RKO (cell line): ENCODE measurements at regions not wholly inside any gene's neighbourhood (a gene's known extent, or its start where the extent isn't known, plus 50 kb on each side); places are given as distances from the start of the nearest gene placed in this dataset.

Source experiments
- DNase-seq: peaks from one replicate; pipeline ENCODE4 v3.0.0-alpha.2; 2016; ENCODE audit warnings: low spot score

- DNase-seq: no peak
These were observed 443.8 kb downstream of the GATA3 start for GRCh38 chr10:8498290-8498689.

DNA sequence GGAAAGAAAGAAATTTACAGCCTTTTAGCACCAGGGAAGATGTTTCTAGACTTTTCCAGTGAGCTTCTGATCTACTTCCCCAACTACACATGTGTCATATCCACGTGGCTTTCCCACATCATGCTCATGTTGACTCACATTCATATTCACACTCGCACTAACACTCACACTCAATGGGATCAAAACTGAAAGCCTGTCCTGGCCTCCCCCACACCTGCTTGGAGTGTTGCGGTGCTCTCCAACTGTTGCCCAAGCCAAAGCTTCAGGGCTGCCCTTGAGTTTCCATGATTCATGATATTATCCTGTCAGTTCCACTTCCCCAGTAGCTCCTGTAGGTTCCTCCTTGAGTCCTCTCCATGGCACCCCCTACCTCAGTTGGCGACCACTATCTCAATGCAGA lies 444.4 kb downstream of the GATA3 start:
- DNase-seq: peak; percentile 51

- DNase-seq: no peak
These were observed 444.8 kb downstream of the GATA3 start for GRCh38 chr10:8499312-8499711.

DNA sequence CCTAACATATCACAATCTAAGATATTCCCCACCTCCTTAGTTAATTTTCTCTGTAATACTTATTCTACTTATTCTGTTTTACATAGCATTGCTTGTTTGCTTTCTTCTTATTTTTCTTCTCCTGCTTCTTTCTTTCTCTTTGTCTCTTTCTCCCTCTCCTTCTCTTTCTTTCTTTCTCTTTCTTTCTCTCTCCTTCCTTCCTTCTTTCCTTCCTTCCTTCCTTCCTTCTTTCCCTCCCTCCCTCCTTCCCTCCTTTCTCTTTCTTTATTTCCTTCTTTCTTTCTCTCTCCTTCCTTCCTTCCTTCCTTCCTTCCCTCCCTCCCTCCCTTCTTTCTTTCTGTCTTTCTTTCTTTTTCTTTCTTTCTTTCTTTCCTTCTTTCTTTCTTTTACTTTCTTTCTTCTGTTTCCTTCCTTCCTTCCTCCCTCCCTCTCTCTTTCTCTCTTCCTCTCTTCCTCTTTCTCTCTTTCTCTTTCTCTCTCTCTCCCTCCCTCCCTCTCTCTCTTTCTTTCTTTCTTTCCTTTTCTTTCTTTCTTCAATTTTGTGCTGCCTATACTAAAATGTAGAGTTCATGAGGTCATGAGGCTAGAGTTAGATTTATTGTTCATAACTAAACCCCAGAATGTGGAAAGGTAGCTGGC lies 445.4 kb downstream of the GATA3 start:
- DNase-seq: no peak

DNA sequence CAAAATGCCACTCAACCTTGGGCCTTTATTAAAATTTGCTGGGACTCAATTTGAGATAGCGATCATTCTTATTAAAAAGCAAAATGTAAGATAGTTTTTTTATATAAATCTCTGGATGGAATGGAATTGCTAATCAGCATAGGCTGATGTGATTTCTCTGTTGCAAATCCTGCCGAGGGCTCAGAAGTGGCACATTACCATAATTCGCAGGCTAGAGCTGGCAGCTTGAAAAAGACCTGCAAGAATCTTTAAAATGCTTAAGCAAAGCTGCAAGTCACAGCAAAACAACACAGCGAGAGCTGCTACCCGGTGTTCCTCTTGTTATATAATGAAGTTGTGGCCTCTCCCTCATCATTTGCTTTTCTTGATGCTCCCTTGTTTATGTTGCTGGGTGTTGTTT lies 448.1 kb downstream of the GATA3 start:
- no peak for DNase-seq

DNA sequence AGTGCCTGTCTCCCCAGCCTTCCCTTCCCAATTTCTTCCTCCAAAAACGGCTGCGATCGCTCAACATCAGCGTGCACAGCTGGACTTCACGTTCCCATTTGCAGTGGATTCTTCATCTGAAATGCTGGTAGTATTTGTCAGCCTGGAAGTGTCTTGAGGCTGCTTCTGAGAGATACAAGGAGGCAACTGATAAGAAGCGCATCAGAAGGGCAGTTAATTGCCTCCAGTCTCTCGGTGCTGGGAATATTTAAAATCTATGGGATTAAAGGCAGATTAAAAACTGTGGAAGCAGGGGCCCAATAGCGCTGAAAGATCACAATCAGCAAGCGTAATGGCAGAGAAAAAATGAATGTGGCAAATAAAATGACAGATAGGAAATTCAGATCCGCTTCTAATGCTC lies 450.0 kb downstream of the GATA3 start:
- no peak for DNase-seq

DNA sequence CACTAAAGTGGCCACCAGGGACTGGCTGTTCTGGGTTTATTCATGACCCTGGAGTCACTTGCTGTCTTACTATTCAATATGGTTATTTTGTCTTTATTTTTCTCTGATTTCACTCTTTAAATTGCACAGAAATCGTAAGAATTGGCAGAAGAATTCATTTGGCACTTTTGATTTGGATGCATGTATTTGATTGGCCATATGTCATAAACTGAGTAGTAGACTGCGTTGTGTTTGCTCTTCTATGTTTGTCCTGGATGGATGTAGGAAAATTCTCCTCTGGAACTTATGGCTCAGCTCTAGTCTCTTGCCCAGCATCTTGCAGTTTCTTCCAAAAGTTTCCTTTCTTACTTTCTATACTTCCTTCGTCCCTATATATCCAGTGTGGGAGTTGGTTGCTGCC lies 452.7 kb downstream of the GATA3 start:
- DNase-seq: no peak

DNA sequence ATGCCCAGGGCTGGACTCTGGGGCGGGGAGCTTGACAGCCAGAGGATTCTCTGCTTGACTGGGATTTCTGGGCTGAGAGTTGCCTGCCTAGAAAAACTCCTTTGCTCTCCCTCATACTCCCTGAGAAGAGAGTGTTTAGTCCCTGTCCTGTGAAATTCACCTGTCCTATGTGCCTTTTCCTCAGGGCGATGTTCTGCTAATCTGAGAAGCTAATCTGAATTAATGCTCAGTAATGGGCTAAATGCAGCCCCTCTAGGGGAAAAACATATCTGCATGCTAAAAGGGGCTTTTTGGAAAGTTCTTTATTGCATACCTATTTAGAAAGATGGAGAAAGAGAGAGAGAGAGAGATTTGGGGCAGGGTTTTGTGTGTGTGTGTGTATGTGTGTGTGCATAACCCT lies 454.4 kb downstream of the GATA3 start:
- no peak for DNase-seq

DNA sequence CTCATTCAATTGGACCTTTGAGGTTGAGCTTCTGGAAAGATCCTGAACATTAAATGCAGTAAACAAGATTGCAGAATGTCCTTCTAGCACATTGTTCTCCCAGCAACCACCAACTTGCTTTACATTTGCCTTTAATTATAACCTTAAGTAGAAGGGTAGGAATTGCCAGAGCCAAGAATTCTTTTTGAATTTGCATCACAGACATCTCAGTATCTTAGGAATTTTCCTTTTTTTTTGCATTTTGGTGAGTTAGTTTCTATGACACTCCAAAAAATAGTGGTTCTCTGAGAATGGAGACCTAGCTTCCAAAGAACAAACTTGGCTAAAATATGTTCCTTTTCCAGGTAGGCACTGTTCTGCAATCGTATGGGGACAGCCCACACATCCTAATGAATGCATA lies 456.0 kb downstream of the GATA3 start:
- DNase-seq: no peak

DNA sequence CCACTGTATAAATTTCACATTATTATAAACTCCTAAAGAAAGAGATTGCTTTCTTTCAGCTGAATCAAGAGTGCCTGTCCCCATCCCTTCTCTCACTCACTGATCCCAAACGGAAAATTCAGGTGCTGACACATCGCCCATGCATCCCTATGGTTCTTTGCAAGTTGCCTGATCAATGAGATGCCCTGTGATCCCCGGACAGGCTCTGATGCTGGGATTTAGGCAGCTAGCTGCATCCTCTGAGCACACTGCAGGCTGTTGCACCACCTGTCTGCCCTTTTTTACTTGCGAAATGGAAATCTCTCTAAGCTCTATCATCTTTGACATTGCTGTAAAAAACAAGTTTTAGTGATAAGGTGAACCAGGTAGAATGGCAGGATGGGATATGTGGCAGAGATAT lies 456.5 kb downstream of the GATA3 start:
- no peak for DNase-seq

DNA sequence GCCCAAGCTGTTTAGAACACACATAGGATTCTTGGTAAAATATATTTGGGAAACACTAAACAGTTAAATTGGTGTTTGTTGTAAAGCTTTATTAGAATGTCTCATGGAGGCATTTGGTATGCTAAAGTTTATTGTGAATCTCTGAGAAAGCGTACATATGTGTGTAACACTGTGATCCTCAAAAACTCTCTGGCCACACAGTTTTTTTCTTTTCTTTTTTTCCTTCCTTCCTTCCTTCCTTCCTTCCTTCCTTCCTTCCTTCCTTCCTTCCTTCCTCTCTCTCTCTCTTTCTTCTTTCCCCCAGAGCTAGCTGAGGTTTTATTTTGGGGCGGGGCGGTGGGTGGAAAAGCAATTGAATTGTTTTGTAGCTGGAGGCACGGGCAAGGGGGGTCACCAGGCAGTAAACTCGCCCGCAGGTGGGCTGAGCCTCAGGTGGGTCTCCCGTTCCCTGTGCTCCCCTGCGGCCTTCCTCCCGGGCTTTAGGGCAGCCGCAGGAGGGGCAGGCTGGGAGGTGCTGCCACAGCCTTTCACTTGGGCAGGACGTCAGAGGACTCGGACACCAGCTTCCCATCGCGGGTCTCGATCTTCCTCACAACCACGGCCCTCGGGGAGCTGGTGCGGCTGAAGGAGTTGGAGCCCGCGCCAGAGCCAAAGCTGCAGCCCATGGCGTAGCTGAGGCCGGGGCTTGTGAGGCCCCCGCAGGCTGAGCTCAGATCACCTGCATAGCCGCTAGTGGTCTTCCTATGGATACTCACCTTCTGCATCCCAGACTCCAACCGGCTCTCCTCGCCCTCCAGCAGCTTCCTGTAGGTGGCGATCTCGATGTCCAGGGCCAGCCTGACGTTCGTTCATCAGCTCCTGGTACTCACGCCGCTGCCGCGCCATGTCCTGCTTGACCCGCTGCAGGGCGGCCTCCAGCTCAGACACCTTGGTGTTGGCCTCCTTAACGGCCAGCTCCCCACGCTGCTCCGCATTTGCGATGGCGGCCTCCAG lies 459.0 kb downstream of the GATA3 start:
- DNase-seq: no peak

DNA sequence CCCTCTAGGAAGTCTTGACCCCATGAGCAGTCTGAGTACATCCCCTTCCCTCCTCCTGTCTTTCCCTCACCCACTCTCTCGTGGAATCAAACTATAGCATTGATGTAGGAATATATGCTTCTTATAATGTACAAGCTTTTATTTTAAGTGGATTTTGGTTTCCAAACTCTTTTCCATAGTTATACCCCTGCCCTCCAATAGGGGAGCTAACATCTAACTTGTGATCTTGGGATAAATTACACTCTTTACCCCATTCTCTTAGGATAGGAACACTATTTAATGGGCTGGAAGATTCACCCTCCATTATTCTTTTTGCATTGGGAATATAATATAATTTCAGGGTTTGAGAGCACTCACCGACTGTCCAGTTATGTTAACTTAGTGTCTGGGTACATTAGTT lies 465.9 kb downstream of the GATA3 start:
- DNase-seq: peak; percentile 24

DNA sequence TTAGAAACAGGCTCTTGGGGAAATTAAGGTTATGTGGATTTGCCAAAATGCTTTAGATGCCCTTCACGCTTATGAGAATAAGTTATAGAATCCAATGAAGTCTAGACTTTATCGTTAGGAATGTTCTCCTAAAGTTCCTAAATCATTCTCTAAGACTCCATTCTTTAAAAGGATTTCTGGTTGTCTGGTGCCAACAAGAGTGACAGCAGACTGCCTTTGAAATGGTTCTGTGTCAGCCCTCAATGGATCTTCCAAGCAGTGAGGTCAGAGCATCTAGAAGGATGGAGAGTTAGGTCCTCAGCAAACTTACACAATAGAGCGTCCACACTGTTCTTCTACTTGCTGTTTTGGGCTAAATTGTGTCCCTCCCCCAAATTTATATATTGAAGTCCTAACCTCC lies 473.3 kb downstream of the GATA3 start:
- DNase-seq: no peak

DNA sequence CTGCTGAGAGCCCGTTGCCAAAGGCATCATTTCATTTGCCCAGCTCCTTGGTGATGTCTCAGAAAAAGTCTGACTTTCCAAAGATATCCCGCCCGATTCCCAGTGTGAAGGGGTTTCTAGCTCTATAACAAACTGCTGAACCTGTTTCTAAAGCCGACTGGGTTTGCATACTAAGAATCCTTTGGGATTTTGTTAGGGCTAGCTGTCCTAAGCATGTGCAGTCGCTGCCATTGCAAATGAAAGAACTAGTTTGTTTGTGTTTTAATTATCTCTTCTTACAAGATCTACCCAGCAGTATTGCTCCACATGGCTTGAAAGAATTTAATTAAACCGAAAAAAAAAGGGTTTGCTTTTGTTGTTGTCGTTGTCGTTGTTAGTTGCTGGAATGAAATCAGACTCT lies 476.6 kb downstream of the GATA3 start:
- no peak for DNase-seq

- DNase-seq: no peak
These were observed 478.2 kb downstream of the GATA3 start for GRCh38 chr10:8532647-8533046.

DNA sequence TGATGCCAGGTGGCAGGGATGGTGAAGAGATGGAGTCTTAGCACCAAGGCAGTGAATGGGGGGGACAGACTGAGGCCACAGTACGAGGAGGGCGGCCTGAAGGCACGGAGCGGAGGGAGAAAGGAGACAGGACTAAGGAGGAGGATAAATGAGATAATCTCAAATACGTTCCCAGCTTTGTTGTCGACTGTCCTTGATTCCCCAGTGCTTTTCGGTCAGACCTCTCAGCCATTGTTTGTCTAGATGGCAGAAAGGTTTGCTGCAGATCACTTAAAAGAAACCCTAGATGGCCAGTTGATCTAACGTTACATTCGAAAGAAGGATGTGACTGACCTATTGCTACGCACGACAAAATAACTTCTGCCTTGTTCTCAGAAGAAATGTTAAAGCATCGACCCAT lies 479.0 kb downstream of the GATA3 start:
- no peak for DNase-seq

DNA sequence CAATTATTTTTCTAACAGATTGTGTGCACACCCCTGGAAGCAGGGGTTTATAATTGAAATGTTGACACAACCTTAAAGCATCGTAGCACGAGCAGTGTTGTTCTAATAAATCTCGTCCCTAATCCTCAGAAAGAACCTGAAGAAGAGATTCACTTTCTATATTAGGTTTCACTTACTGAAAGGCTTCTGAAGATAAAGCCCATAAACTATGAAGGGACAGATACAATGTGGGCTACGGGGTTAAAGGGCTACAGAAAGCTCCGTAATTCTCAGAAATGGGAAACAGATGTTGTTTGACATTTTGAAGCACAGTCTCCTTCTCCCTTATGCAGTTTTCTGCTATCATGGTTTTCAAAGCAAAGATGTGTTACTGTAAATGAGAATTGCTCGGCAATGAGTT lies 479.6 kb downstream of the GATA3 start:
- no peak for DNase-seq

DNA sequence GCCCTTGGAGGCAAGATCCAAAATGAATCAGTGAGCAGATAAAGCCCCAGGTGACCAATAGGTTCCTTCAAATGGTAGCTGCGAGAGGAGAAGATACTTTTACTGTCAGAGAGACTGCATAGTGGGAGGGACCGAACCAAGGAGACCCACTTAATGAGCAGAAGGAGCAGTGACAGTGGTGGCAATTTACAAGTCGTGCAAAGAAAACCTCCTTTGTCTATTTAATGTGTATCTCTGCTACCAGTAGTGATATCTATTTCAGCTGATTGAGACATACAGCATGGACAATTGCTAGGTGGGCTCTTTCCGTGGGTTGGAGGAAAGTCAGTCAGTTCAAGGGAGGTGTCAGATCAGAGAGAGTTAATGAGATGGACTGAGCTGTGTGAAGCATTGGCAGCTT lies 480.4 kb downstream of the GATA3 start:
- DNase-seq: no peak

DNA sequence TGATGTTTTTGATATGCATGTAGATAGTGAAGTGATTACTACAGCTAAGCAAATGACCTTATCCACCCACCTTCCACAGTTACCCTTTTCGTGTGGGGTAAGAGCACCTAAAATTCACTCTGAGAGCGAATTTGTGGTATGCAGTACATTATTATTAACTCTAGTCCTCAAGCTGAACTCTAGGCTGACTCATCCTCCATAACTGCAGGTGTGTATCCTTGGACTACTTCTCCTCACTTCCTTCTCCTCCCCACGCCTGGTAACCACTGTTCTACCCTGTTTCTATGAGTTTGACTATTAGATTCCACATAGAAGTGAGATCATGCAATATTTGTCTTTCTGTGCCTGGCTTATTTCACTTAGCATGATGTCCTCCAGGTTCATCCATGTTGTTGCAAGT lies 484.6 kb downstream of the GATA3 start:
- DNase-seq: no peak

GRCh38 chr10:8543361-8544056 lies 489.0 kb downstream of the GATA3 start:
- DNase-seq: no peak

- DNase-seq: no peak
These were observed 489.5 kb downstream of the GATA3 start for GRCh38 chr10:8544057-8544380.

- DNase-seq: no peak
These were observed 490.0 kb downstream of the GATA3 start for GRCh38 chr10:8544500-8544899.

- DNase-seq: no peak
These were observed 500.1 kb downstream of the GATA3 start for GRCh38 chr10:8554574-8554973.
